OCI-LY7 (cell line): ENCODE measurements at regions not wholly inside any gene's neighbourhood (a gene's known extent, or its start where the extent isn't known, plus 50 kb on each side); places are given as distances from the start of the nearest gene placed in this dataset.

Experiments used
- BruUV-seq: library from RNA; stranded (reverse); fragments of 400-500 nt; replicated peaks from 2 replicates; lab custom pipeline; 2021; lab: Mats Ljungman, UMichigan
- CTCF ChIA-PET: fragments of 300-600 bp; sonication (Branson Sonifier 250); formaldehyde crosslinking; loops from one replicate; lab custom pipeline; 2022; ENCODE audit warnings: antibody characterized with exemption; ENCODE audit not compliant: unreplicated experiment; lab: Charles Lee
- POLR2A ChIA-PET: fragments of 300-600 bp; sonication (Branson Sonifier 250); formaldehyde crosslinking; loops from one replicate; lab custom pipeline; 2022; ENCODE audit warnings: antibody characterized with exemption; lab: Charles Lee
- DNase-seq: peaks from one replicate; pipeline ENCODE4 v3.0.0-alpha.2; 2015; ENCODE audit warnings: low spot score
- H2AFZ ChIP-seq: fragments of 200-600 bp; sonication (generic), shearing (Covaris generic); 2 replicates; pipeline ENCODE4 v1.6.1; 2014; ENCODE audit warnings: mild to moderate bottlenecking, antibody characterized with exemption, low read length, moderate library complexity
- H3K27ac ChIP-seq: fragments of 200-600 bp; sonication (generic); 2 replicates; pipeline ENCODE4 v1.5.1; 2014; ENCODE audit warnings: mixed run types, low read depth, mild to moderate bottlenecking, moderate library complexity, low read length, inconsistent platforms; ENCODE audit not compliant: poor library complexity, severe bottlenecking
- H3K36me3 ChIP-seq: fragments of 200-600 bp; sonication (generic); 2 replicates; pipeline ENCODE4 v1.6.1; 2014; ENCODE audit warnings: mild to moderate bottlenecking, antibody characterized with exemption, low read length, moderate library complexity, mixed read lengths; ENCODE audit not compliant: insufficient read depth
- H3K4me1 ChIP-seq: fragments of 200-600 bp; sonication (generic); 2 replicates; pipeline ENCODE4 v1.5.1; 2014; ENCODE audit warnings: mild to moderate bottlenecking, low read length; ENCODE audit not compliant: insufficient read depth, poor library complexity, severe bottlenecking
- H3K4me2 ChIP-seq: fragments of 200-600 bp; sonication (generic); 2 replicates; pipeline ENCODE4 v1.6.1; 2014; ENCODE audit warnings: mild to moderate bottlenecking, low read length
- H3K4me3 ChIP-seq: fragments of 200-600 bp; sonication (generic); 2 replicates; pipeline ENCODE4 v1.5.1; 2014; ENCODE audit warnings: mild to moderate bottlenecking, low read depth, low read length; ENCODE audit not compliant: poor library complexity, severe bottlenecking
- H3K79me2 ChIP-seq: fragments of 200-600 bp; sonication (generic); 2 replicates; pipeline ENCODE4 v1.6.1; 2016; ENCODE audit warnings: low read depth, mild to moderate bottlenecking, low read length, moderate library complexity, mixed read lengths; ENCODE audit not compliant: insufficient read depth
- H3K9me2 ChIP-seq: fragments of 200-600 bp; sonication (generic); 2 replicates; pipeline ENCODE4 v1.6.1; 2016; ENCODE audit warnings: mild to moderate bottlenecking, low read length, mixed read lengths; ENCODE audit not compliant: insufficient read depth
- H3K9me3 ChIP-seq: fragments of 200-600 bp; sonication (generic); 2 replicates; pipeline ENCODE4 v1.6.1; 2014; ENCODE audit warnings: mild to moderate bottlenecking, mixed run types, low read length, mixed read lengths
- H4K20me1 ChIP-seq: fragments of 200-600 bp; sonication (generic); 2 replicates; pipeline ENCODE4 v1.6.1; 2014; ENCODE audit warnings: mild to moderate bottlenecking, antibody characterized with exemption, low read length, moderate library complexity, mixed read lengths; ENCODE audit not compliant: insufficient read depth
- CTCF ChIP-seq: fragments of 200-600 bp; sonication (generic); conservative IDR thresholded peaks from 2 replicates; pipeline ENCODE4 v1.5.1; 2014; ENCODE audit warnings: mild to moderate bottlenecking, antibody characterized with exemption, low read length, moderate library complexity, mixed read lengths
- EZH2phosphoT487 ChIP-seq: fragments of 200-600 bp; sonication (generic); IDR thresholded peaks from 2 replicates; pipeline ENCODE4 v1.6.1; 2018; ENCODE audit warnings: low read depth, borderline replicate concordance, mild to moderate bottlenecking, mixed run types, antibody characterized with exemption, low read length, moderate library complexity, mixed read lengths
- intact Hi-C: fragments of 100-400 bp; cut with micrococcal nuclease; formaldehyde crosslinking; loops from one replicate; pipeline ENCODE4 v1.10.0; 2022; ENCODE audit not compliant: unreplicated experiment

- Histone ChIP-seq H3K4me2 (no peak overlapping the region), H3K79me2 (no peaks in the 10 kb centered on the region), H4K20me1 (no peaks in the 10 kb centered on the region), H3K36me3 (no peaks in the 10 kb centered on the region), H2AFZ (no peak overlapping the region), H3K4me1 (peaks cover 24% of the 10 kb centered on the region), H3K4me3 (no peak overlapping the region), H3K9me2 (no peaks in the 10 kb centered on the region), H3K27ac (no peak overlapping the region), H3K9me3 (no peaks in the 10 kb centered on the region)
- TF ChIP-seq EZH2phosphoT487 (no peak), CTCF (no peak)
- POLR2A ChIA-PET, result interaction anchor here (0.6 to 1.4 kb wide), 5 partner anchors 9 to 70 kb away, joined by 3 to 7 read pairs (median 3); no protein-coding TSS in a partner anchor
- CTCF ChIA-PET, result interaction anchor here (1.4 kb wide), 1 partner anchor 42 kb away, joined by 3 read pairs; no protein-coding TSS in a partner anchor
- BruUV-seq, result no TSS peak
- intact Hi-C loops, result no loop called here
- DNase-seq, result no peak
These were observed 155.7 kb downstream of the KLF13 start for GRCh38 chr15:31482122-31482922.

GRCh38 chr15:31483053-31483985 is 156.7 kb downstream of the KLF13 start:
- POLR2A ChIA-PET, result interaction anchor here (0.6 to 1.4 kb wide), 2 partner anchors 10 to 40 kb away, joined by 3 read pairs; no protein-coding TSS in a partner anchor

More at GRCh38 chr15:31483053-31483985, 156.7 kb downstream of the KLF13 start:
- Histone ChIP-seq H3K9me2 (no peaks in the 10 kb centered on the region), H4K20me1 (no peaks in the 10 kb centered on the region), H3K4me3 (no peak overlapping the region), H3K4me1 (peaks cover 34% of the 10 kb centered on the region), H3K36me3 (no peaks in the 10 kb centered on the region), H3K9me3 (no peaks in the 10 kb centered on the region), H2AFZ (no peak overlapping the region), H3K79me2 (no peaks in the 10 kb centered on the region), H3K4me2 (no peak overlapping the region), H3K27ac (no peak overlapping the region)
- intact Hi-C loops, result no loop called here
- no TSS peak for BruUV-seq
- TF ChIP-seq CTCF (no peak), EZH2phosphoT487 (no peak)
- CTCF ChIA-PET, result no interaction called here
- no peak for DNase-seq
